ENCODE measurements at regions not wholly inside any gene's neighbourhood (a gene's known extent, or its start where the extent isn't known, plus 50 kb on each side); places are given as distances from the start of the nearest gene placed in this dataset.

GRCh38 chr16:27620541-27620940, 70.6 kb downstream of the KATNIP start:
- H3K27me3 ChIP-seq (ENCODE audit: insufficient read depth) = no peaks in the 10 kb centered on the region
- no peak overlapping the region for H3K27ac ChIP-seq (ENCODE audit: low read depth in 2 of 2, low read length in 1 of 2)
- peaks cover 0 to 14% of the 10 kb centered on the region in 2 experiments; a peak in 2 of 4 replicates for H3K4me1 ChIP-seq (ENCODE audit: control insufficient read depth in 1 of 2, insufficient read depth in 2 of 2, low read depth in 1 of 2, low read length in 1 of 2)
- TF ChIP-seq TEAD4 (IDR thresholded peaks at IDR 0.05; ENCODE audit: borderline replicate concordance, insufficient read depth) (no peak), TCF12 (IDR thresholded peaks at IDR 0.05) (no peak), SIN3A (IDR thresholded peaks at IDR 0.05; ENCODE audit: borderline replicate concordance, low read depth, low read length) (no peak), NFIC (IDR thresholded peaks at IDR 0.05; ENCODE audit: borderline replicate concordance) (no peak), NRF1 (IDR thresholded peaks at IDR 0.05; ENCODE audit: low read depth, low read length) (no peak), EZH2phosphoT487 (IDR thresholded peaks at IDR 0.05; ENCODE audit: borderline replicate concordance, low read depth) (no peak), FOXM1 (IDR thresholded peaks at IDR 0.05; ENCODE audit: low read depth) (no peak), USF1 (IDR thresholded peaks at IDR 0.05; ENCODE audit: borderline replicate concordance, low read depth) (no peak), REST (IDR thresholded peaks at IDR 0.05; ENCODE audit: low read depth, low read length) (no peak)
- TF ChIP-seq, protein P1, sequence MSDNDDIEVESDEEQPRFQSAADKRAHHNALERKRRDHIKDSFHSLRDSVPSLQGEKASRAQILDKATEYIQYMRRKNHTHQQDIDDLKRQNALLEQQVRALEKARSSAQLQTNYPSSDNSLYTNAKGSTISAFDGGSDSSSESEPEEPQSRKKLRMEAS (IDR thresholded peaks at IDR 0.05; ENCODE audit: low read depth) = no peak
- TF ChIP-seq, protein P2, sequence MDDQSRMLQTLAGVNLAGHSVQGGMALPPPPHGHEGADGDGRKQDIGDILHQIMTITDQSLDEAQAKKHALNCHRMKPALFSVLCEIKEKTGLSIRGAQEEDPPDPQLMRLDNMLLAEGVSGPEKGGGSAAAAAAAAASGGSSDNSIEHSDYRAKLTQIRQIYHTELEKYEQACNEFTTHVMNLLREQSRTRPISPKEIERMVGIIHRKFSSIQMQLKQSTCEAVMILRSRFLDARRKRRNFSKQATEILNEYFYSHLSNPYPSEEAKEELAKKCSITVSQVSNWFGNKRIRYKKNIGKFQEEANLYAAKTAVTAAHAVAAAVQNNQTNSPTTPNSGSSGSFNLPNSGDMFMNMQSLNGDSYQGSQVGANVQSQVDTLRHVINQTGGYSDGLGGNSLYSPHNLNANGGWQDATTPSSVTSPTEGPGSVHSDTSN (IDR thresholded peaks at IDR 0.05) = no peak
- H3K9me2 ChIP-seq = no peaks in the 10 kb centered on the region
- CTCF ChIA-PET = interaction anchor here (0.7 to 1.3 kb wide), 3 partner anchors 160 to 451 kb away, joined by 3 to 4 read pairs (median 3); no protein-coding TSS in a partner anchor
- H3K4me3 ChIP-seq (ENCODE audit: low read depth in 2 of 2, low read length in 1 of 2) = no peak overlapping the region
- H3K9me3 ChIP-seq = no peaks in the 10 kb centered on the region
- no peak overlapping the region for H3K4me2 ChIP-seq
- H3F3A ChIP-seq (replicated peaks; ENCODE audit: insufficient read depth) = no peaks in the 10 kb centered on the region
- no peaks in the 10 kb centered on the region for H3K79me2 ChIP-seq (ENCODE audit: insufficient read depth)
- H2AFZ ChIP-seq (ENCODE audit: low read depth) = no peak overlapping the region
- no peak for DNase-seq
- POLR2A ChIA-PET = no interaction called here
- H3K9ac ChIP-seq = no peak overlapping the region
- WGBS (ENCODE audit: low lambda C conversion rate) = 91% methylated on average over 4 of the region's 4 CpGs
- H4K20me1 ChIP-seq (ENCODE audit: insufficient read depth) = no peaks in the 10 kb centered on the region; the same call in 1 of the 2 replicates
- peaks cover 0 to 2% of the 10 kb centered on the region in 2 experiments for H3K36me3 ChIP-seq (replicated peaks in 1 of 2; ENCODE audit: control insufficient read depth in 1 of 2, insufficient read depth in 2 of 2, low read length in 1 of 2)

All from SK-N-SH (cell line).